ENCODE measurements at regions not wholly inside any gene's neighbourhood (a gene's known extent, or its start where the extent isn't known, plus 50 kb on each side); places are given as distances from the start of the nearest gene placed in this dataset.

DNA sequence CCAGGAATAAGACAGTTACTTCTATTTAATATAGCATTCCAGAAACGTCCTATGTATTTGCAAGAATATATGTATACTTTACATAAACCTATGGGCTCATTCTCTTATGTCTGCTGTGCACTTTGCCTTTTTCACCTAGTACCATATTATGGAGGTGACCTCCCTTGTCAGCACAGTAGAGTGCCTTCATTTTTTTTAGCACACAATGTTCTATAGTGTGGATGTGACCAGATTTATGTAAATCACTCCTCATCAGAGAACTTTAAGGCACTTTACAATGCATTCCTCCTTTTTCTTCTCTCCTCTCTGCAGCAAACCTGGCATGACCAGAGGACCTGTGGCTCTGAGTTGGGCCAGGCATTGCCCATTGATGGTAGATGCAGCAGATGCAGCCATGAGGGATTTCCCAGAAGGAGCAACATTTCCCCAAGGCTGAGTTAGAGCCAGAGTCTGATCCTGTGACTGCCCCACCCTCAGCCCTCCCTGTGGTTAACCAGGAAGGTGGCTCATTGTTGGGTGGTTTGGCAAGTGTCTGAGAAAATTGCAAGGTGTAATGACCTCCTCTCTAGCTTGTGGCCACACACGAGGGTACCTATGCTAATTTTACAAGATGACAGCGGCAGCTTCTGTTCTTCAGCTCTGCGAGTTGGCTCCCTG lies 76.5 kb upstream of the DLX2 start (continued):
- TF ChIP-seq, protein P1, sequence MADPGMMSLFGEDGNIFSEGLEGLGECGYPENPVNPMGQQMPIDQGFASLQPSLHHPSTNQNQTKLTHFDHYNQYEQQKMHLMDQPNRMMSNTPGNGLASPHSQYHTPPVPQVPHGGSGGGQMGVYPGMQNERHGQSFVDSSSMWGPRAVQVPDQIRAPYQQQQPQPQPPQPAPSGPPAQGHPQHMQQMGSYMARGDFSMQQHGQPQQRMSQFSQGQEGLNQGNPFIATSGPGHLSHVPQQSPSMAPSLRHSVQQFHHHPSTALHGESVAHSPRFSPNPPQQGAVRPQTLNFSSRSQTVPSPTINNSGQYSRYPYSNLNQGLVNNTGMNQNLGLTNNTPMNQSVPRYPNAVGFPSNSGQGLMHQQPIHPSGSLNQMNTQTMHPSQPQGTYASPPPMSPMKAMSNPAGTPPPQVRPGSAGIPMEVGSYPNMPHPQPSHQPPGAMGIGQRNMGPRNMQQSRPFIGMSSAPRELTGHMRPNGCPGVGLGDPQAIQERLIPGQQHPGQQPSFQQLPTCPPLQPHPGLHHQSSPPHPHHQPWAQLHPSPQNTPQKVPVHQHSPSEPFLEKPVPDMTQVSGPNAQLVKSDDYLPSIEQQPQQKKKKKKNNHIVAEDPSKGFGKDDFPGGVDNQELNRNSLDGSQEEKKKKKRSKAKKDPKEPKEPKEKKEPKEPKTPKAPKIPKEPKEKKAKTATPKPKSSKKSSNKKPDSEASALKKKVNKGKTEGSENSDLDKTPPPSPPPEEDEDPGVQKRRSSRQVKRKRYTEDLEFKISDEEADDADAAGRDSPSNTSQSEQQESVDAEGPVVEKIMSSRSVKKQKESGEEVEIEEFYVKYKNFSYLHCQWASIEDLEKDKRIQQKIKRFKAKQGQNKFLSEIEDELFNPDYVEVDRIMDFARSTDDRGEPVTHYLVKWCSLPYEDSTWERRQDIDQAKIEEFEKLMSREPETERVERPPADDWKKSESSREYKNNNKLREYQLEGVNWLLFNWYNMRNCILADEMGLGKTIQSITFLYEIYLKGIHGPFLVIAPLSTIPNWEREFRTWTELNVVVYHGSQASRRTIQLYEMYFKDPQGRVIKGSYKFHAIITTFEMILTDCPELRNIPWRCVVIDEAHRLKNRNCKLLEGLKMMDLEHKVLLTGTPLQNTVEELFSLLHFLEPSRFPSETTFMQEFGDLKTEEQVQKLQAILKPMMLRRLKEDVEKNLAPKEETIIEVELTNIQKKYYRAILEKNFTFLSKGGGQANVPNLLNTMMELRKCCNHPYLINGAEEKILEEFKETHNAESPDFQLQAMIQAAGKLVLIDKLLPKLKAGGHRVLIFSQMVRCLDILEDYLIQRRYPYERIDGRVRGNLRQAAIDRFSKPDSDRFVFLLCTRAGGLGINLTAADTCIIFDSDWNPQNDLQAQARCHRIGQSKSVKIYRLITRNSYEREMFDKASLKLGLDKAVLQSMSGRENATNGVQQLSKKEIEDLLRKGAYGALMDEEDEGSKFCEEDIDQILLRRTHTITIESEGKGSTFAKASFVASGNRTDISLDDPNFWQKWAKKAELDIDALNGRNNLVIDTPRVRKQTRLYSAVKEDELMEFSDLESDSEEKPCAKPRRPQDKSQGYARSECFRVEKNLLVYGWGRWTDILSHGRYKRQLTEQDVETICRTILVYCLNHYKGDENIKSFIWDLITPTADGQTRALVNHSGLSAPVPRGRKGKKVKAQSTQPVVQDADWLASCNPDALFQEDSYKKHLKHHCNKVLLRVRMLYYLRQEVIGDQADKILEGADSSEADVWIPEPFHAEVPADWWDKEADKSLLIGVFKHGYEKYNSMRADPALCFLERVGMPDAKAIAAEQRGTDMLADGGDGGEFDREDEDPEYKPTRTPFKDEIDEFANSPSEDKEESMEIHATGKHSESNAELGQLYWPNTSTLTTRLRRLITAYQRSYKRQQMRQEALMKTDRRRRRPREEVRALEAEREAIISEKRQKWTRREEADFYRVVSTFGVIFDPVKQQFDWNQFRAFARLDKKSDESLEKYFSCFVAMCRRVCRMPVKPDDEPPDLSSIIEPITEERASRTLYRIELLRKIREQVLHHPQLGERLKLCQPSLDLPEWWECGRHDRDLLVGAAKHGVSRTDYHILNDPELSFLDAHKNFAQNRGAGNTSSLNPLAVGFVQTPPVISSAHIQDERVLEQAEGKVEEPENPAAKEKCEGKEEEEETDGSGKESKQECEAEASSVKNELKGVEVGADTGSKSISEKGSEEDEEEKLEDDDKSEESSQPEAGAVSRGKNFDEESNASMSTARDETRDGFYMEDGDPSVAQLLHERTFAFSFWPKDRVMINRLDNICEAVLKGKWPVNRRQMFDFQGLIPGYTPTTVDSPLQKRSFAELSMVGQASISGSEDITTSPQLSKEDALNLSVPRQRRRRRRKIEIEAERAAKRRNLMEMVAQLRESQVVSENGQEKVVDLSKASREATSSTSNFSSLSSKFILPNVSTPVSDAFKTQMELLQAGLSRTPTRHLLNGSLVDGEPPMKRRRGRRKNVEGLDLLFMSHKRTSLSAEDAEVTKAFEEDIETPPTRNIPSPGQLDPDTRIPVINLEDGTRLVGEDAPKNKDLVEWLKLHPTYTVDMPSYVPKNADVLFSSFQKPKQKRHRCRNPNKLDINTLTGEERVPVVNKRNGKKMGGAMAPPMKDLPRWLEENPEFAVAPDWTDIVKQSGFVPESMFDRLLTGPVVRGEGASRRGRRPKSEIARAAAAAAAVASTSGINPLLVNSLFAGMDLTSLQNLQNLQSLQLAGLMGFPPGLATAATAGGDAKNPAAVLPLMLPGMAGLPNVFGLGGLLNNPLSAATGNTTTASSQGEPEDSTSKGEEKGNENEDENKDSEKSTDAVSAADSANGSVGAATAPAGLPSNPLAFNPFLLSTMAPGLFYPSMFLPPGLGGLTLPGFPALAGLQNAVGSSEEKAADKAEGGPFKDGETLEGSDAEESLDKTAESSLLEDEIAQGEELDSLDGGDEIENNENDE (IDR thresholded peaks at IDR 0.05; ENCODE audit: insufficient replicate concordance, low read length) = no peak
- no peak for TF ChIP-seq CBX8 (IDR thresholded peaks at IDR 0.05; ENCODE audit: borderline replicate concordance, low read depth, low read length)
- TF ChIP-seq NANOG (IDR thresholded peaks at IDR 0.05; ENCODE audit: insufficient read depth, low read depth, low read length, poor library complexity, severe bottlenecking) = no peak
- no peak for TF ChIP-seq RBBP5 (IDR thresholded peaks at IDR 0.05; ENCODE audit: borderline replicate concordance, low read depth, low read length)
- TF ChIP-seq MAFK (IDR thresholded peaks at IDR 0.05; ENCODE audit: low read depth, low read length) = no peak
